MM.1S (cell line): ENCODE measurements at regions not wholly inside any gene's neighbourhood (a gene's known extent, or its start where the extent isn't known, plus 50 kb on each side); places are given as distances from the start of the nearest gene placed in this dataset.

Experiments
- DNase-seq: peaks from one replicate; pipeline ENCODE4 v3.0.0-alpha.2; 2015
- H2AFZ ChIP-seq: fragments of 300-600 bp; sonication (generic); 2 replicates; pipeline ENCODE4 v1.6.0; 2016; ENCODE audit warnings: antibody characterized with exemption, low read length
- H3F3A ChIP-seq: fragments of 300-600 bp; sonication (generic); 2 replicates; pipeline ENCODE4 v1.6.1; 2016; ENCODE audit warnings: mild to moderate bottlenecking, antibody characterized with exemption, low read length, moderate library complexity, mixed read lengths; ENCODE audit not compliant: insufficient read depth
- H3K27ac ChIP-seq: fragments of 300-600 bp; sonication (generic); 2 replicates; pipeline ENCODE4 v1.5.1; 2016; ENCODE audit warnings: mild to moderate bottlenecking, low read length
- H3K27me3 ChIP-seq: fragments of 300-600 bp; sonication (generic); replicated peaks from 2 replicates; pipeline ENCODE4 v1.6.0; 2016; ENCODE audit warnings: low read length; ENCODE audit not compliant: insufficient read depth
- H3K36me3 ChIP-seq: fragments of 300-600 bp; sonication (generic); replicated peaks from 2 replicates; pipeline ENCODE4 v1.6.1; 2016; ENCODE audit warnings: mild to moderate bottlenecking, low read length, mixed read lengths; ENCODE audit not compliant: insufficient read depth
- H3K4me1 ChIP-seq: fragments of 300-600 bp; sonication (generic); 2 replicates; pipeline ENCODE4 v1.6.1; 2016; ENCODE audit warnings: low read length, mixed read lengths
- H3K4me2 ChIP-seq: fragments of 300-600 bp; sonication (generic); 2 replicates; pipeline ENCODE4 v1.6.0; 2016; ENCODE audit warnings: low read depth, low read length
- H3K4me3 ChIP-seq: fragments of 300-600 bp; sonication (generic); 2 replicates; pipeline ENCODE4 v1.5.1; 2016; ENCODE audit warnings: low read length, mixed read lengths
- H3K79me2 ChIP-seq: fragments of 300-600 bp; sonication (generic); 2 replicates; pipeline ENCODE4 v1.6.1; 2016; ENCODE audit warnings: mixed run types, low read length, mixed read lengths
- H3K9ac ChIP-seq: fragments of 300-600 bp; sonication (generic); 2 replicates; pipeline ENCODE4 v1.6.1; 2016; ENCODE audit warnings: low read length, mixed read lengths
- H3K9me2 ChIP-seq: fragments of 300-600 bp; sonication (generic); replicated peaks from 2 replicates; pipeline ENCODE4 v1.6.1; 2016; ENCODE audit warnings: mild to moderate bottlenecking, low read length, mixed read lengths; ENCODE audit not compliant: insufficient read depth
- H3K9me3 ChIP-seq: fragments of 300-600 bp; sonication (generic); replicated peaks from 2 replicates; pipeline ENCODE4 v1.6.1; 2016; ENCODE audit warnings: mild to moderate bottlenecking, low read length, mixed read lengths; ENCODE audit not compliant: insufficient read depth
- H4K20me1 ChIP-seq: fragments of 300-600 bp; sonication (generic); 2 replicates; pipeline ENCODE4 v1.6.1; 2016; ENCODE audit warnings: mild to moderate bottlenecking, low read length, moderate library complexity, mixed read lengths; ENCODE audit not compliant: insufficient read depth
- CTCF ChIP-seq: fragments of 300-600 bp; sonication (generic); IDR thresholded peaks from 2 replicates; pipeline ENCODE4 v1.5.1; 2016; ENCODE audit warnings: antibody characterized with exemption, low read length, mixed read lengths
- EZH2 ChIP-seq: fragments of 300-600 bp; sonication (generic); optimal IDR thresholded peaks from 2 replicates; pipeline ENCODE3; 2017; ENCODE audit warnings: low read depth, mild to moderate bottlenecking, antibody characterized with exemption, low read length, mixed read lengths
- EZH2phosphoT487 ChIP-seq: fragments of 300-600 bp; sonication (generic); IDR thresholded peaks from 2 replicates; pipeline ENCODE4 v1.6.1; 2018; ENCODE audit warnings: antibody characterized with exemption, low read length

DNA sequence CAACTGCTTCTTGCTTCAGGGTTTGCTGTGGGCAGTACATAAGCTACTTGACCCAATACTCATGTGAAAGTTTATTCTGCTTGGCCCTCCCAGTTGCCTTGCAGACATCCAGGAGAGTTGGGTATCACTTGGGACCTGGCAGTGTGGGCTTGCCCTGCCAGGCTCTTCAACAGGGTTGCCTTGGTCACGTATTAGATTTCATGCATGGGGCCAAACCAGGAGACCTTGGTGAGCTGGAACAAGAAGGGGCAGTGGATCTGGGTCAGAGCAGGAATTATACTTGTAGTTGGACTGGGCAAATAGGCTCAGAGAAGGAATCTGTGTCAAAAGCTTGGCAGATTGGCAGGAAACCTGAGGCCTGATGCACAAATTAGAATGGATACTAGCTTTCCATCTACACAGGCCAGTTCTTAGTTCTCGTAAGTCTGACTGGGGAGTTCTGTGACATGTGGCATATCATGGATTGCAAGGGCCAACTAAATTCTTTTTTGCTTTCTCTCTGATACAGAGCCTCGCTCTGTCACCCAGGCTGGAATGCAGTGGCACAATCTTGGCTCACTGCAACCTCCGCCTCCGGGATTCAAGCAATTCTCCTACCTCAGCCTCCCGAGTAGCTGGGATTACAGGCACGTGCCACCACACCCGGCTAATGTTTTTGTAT is 192.6 kb upstream of the SERP2 start:
- Histone ChIP-seq H3K79me2 (no peaks in the 10 kb centered on the region), H3K4me2 (no peak overlapping the region), H2AFZ (no peak overlapping the region), H3K9ac (no peak overlapping the region), H3K9me2 (no peaks in the 10 kb centered on the region), H3K27me3 (no peaks in the 10 kb centered on the region), H3K36me3 (no peaks in the 10 kb centered on the region), H3K4me3 (no peak overlapping the region), H3K27ac (no peak overlapping the region), H3F3A (no peaks in the 10 kb centered on the region), H4K20me1 (no peaks in the 10 kb centered on the region), H3K9me3 (no peaks in the 10 kb centered on the region), H3K4me1 (no peaks in the 10 kb centered on the region)
- no peak for DNase-seq
- TF ChIP-seq CTCF (no peak), EZH2phosphoT487 (no peak), EZH2 (no peak)

GRCh38 chr13:44181931-44182330 is 191.7 kb upstream of the SERP2 start:
- Histone ChIP-seq H3K9me3 (no peaks in the 10 kb centered on the region), H3K4me3 (no peak overlapping the region), H2AFZ (no peak overlapping the region), H3K9me2 (no peaks in the 10 kb centered on the region), H3K4me2 (no peak overlapping the region), H3K9ac (no peak overlapping the region), H3K27me3 (no peaks in the 10 kb centered on the region), H3K79me2 (no peaks in the 10 kb centered on the region), H3K36me3 (no peaks in the 10 kb centered on the region), H3F3A (no peaks in the 10 kb centered on the region), H4K20me1 (no peaks in the 10 kb centered on the region), H3K4me1 (no peaks in the 10 kb centered on the region), H3K27ac (no peak overlapping the region)
- no peak for DNase-seq
- TF ChIP-seq EZH2phosphoT487 (no peak), EZH2 (no peak)

GRCh38 chr13:44184740-44185139 is 188.9 kb upstream of the SERP2 start:
- H3K9ac ChIP-seq: no peak overlapping the region
- no peak overlapping the region for H3K4me3 ChIP-seq
- no peaks in the 10 kb centered on the region for H3K4me1 ChIP-seq
- H3K79me2 ChIP-seq: no peaks in the 10 kb centered on the region
- no peaks in the 10 kb centered on the region for H3K9me3 ChIP-seq
- no peaks in the 10 kb centered on the region for H3K9me2 ChIP-seq
- H3K4me2 ChIP-seq: no peak overlapping the region
- no peak overlapping the region for H2AFZ ChIP-seq
- TF ChIP-seq EZH2 (no peak), EZH2phosphoT487 (no peak), CTCF (no peak)
- no peak overlapping the region for H3K27ac ChIP-seq
- no peaks in the 10 kb centered on the region for H3K27me3 ChIP-seq
- no peaks in the 10 kb centered on the region for H4K20me1 ChIP-seq
- DNase-seq: no peak
- no peaks in the 10 kb centered on the region for H3K36me3 ChIP-seq
- H3F3A ChIP-seq: no peaks in the 10 kb centered on the region

DNA sequence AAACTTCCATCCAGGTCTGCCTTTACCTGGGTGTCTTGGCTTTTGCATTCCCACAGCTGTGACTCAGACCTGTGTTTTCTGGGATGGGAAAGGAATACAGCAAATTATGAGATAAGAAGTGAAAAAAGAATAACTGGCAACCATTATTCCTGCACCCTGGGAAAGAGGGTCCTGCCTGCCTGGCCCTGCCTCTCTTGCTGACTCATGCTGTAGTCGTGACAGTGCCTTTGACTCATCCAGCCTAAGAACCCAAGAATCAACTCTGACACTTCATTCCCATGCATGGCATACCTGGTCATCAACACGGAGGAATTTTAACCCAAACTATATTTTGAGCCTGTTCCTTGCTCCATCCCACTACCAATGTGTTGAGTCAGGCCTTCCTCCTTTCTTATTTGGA is 185.4 kb upstream of the SERP2 start:
- Histone ChIP-seq H3K27me3 (no peaks in the 10 kb centered on the region), H3K4me3 (no peak overlapping the region), H3K4me2 (no peak overlapping the region), H4K20me1 (no peaks in the 10 kb centered on the region), H3K27ac (no peak overlapping the region), H3K9me2 (no peaks in the 10 kb centered on the region), H3K4me1 (no peaks in the 10 kb centered on the region), H3K9ac (no peak overlapping the region), H3F3A (no peaks in the 10 kb centered on the region), H3K79me2 (no peaks in the 10 kb centered on the region), H3K36me3 (no peaks in the 10 kb centered on the region), H2AFZ (no peak overlapping the region), H3K9me3 (no peaks in the 10 kb centered on the region)
- no peak for DNase-seq
- no peak for TF ChIP-seq EZH2
- TF ChIP-seq EZH2phosphoT487: no peak
- no peak for TF ChIP-seq CTCF
